IMR-90 (cell line): ENCODE measurements at regions not wholly inside any gene's neighbourhood (a gene's known extent, or its start where the extent isn't known, plus 50 kb on each side); places are given as distances from the start of the nearest gene placed in this dataset.

Source experiments
- ATAC-seq: fragments of 200-7000 bp; cut with Tn5 transposase; 2 replicates; pipeline ENCODE4 v1.9.1; 2020; ENCODE audit warnings: low read depth, mild to moderate bottlenecking, moderate library complexity
- BruUV-seq: library from RNA; stranded (reverse); fragments of 400-500 nt; replicated peaks from 2 replicates; lab custom pipeline; 2021; lab: Mats Ljungman, UMichigan
- CTCF ChIA-PET: fragments of 300-600 bp; formaldehyde crosslinking; extraction: SDS; loops from one replicate; lab custom pipeline; 2021; ENCODE audit warnings: antibody characterized with exemption; lab: Yijun Ruan, JAX
- POLR2A ChIA-PET: fragments of 300-600 bp; sonication (Branson Sonifier 250); formaldehyde crosslinking; loops from one replicate; lab custom pipeline; 2022; ENCODE audit warnings: antibody characterized with exemption; ENCODE audit not compliant: unreplicated experiment; lab: Charles Lee
- DNase-seq: peaks from one replicate; pipeline ENCODE4 v3.0.0; 2013
- H2AFZ ChIP-seq: replicated peaks from 2 replicates; pipeline ENCODE3; 2013; ENCODE audit warnings: low read length, mild to moderate bottlenecking; ENCODE audit not compliant: poor library complexity
- H2AK5ac ChIP-seq: 2 replicates; pipeline ENCODE4 v1.6.1; 2013; ENCODE audit warnings: low read depth, low read length, inconsistent platforms
- H2AK9ac ChIP-seq: replicated peaks from 2 replicates; pipeline ENCODE3; 2013; ENCODE audit warnings: mild to moderate bottlenecking, low read depth, low read length, moderate library complexity; ENCODE audit not compliant: poor library complexity
- H2BK120ac ChIP-seq: 2 replicates; pipeline ENCODE4 v1.6.1; 2013; ENCODE audit warnings: low read depth, low read length, inconsistent platforms
- H2BK15ac ChIP-seq: 3 replicates; pipeline ENCODE4 v1.6.1; 2013; ENCODE audit warnings: low read depth, low read length, inconsistent platforms
- H2BK20ac ChIP-seq: 2 replicates; pipeline ENCODE4 v1.6.1; 2013; ENCODE audit warnings: low read depth, mild to moderate bottlenecking, inconsistent platforms, low read length, moderate library complexity
- H2BK5ac ChIP-seq: 2 replicates; pipeline ENCODE4 v1.6.1; 2013; ENCODE audit warnings: mild to moderate bottlenecking, low read depth, low read length, inconsistent platforms; ENCODE audit not compliant: poor library complexity, severe bottlenecking
- H3K14ac ChIP-seq: replicated peaks from 2 replicates; pipeline ENCODE4 v1.6.1; 2013; ENCODE audit warnings: low read depth, low read length, inconsistent platforms
- H3K18ac ChIP-seq: 2 replicates; pipeline ENCODE4 v1.6.1; 2013; ENCODE audit warnings: low read depth, low read length, control low read depth
- H3K23ac ChIP-seq: 2 replicates; pipeline ENCODE4 v1.6.1; 2013; ENCODE audit warnings: low read depth, low read length, inconsistent platforms
- H3K27ac ChIP-seq: 2 replicates; pipeline ENCODE4 v1.5.1; 2013; ENCODE audit warnings: mild to moderate bottlenecking, control low read depth, low read length; ENCODE audit not compliant: insufficient read depth
- H3K27me3 ChIP-seq: 2 replicates; pipeline ENCODE4 v1.6.1; 2013; ENCODE audit warnings: low read length; ENCODE audit not compliant: control insufficient read depth, insufficient read depth
- H3K36me3 ChIP-seq: 2 replicates; pipeline ENCODE4 v1.6.1; 2013; ENCODE audit warnings: low read length, mixed read lengths; ENCODE audit not compliant: control insufficient read depth, insufficient read depth
- H3K4ac ChIP-seq: 2 replicates; pipeline ENCODE4 v1.6.1; 2013; ENCODE audit warnings: low read depth, low read length, inconsistent platforms
- H3K4me1 ChIP-seq: 2 replicates; pipeline ENCODE4 v1.6.1; 2013; ENCODE audit warnings: low read length, mixed read lengths; ENCODE audit not compliant: control insufficient read depth, insufficient read depth
- H3K4me2 ChIP-seq: 2 replicates; pipeline ENCODE4 v1.6.1; 2013; ENCODE audit warnings: low read depth, mild to moderate bottlenecking, control low read depth, low read length, moderate library complexity
- H3K4me3 ChIP-seq: 2 replicates; pipeline ENCODE4 v1.5.1; 2013; ENCODE audit warnings: low read depth, mild to moderate bottlenecking, control low read depth, low read length, moderate library complexity; ENCODE audit not compliant: insufficient read depth
- H3K56ac ChIP-seq: 2 replicates; pipeline ENCODE4 v1.6.1; 2013; ENCODE audit warnings: low read length, inconsistent platforms; ENCODE audit not compliant: insufficient read depth; ENCODE audit errors: extremely low read depth
- H3K79me1 ChIP-seq, 2 experiments: 2 replicates each; pipeline ENCODE4 v1.6.1; 2013; ENCODE audit warnings: low read length in 2 of 2, inconsistent platforms in 1 of 2, low read depth in 1 of 2
- H3K9ac ChIP-seq: 2 replicates; pipeline ENCODE4 v1.6.1; 2013; ENCODE audit warnings: low read depth, low read length, control low read depth
- H3K9me1 ChIP-seq: 2 replicates; pipeline ENCODE4 v1.6.1; 2013; ENCODE audit warnings: low read length, inconsistent platforms; ENCODE audit not compliant: insufficient read depth
- H3K9me3 ChIP-seq: 2 replicates; pipeline ENCODE4 v1.6.1; 2013; ENCODE audit warnings: low read length; ENCODE audit not compliant: control insufficient read depth, insufficient read depth
- H4K20me1 ChIP-seq: 2 replicates; pipeline ENCODE4 v1.6.1; 2013; ENCODE audit warnings: low read length, inconsistent platforms; ENCODE audit not compliant: insufficient read depth
- H4K5ac ChIP-seq: 2 replicates; pipeline ENCODE4 v1.6.1; 2013; ENCODE audit warnings: mild to moderate bottlenecking, low read depth, low read length, control low read depth
- H4K8ac ChIP-seq, 2 experiments: 2 replicates each; pipeline ENCODE4 v1.6.1; 2013; ENCODE audit warnings: low read depth in 2 of 2, low read length in 2 of 2, control low read depth in 1 of 2, inconsistent platforms in 1 of 2
- H4K91ac ChIP-seq: 2 replicates; pipeline ENCODE4 v1.6.1; 2013; ENCODE audit warnings: low read depth, low read length, inconsistent platforms; ENCODE audit not compliant: insufficient read depth
- FOS ChIP-seq: fragments of 150-350 bp; IDR thresholded peaks from 2 replicates; pipeline ENCODE4 v1.6.1; 2016; ENCODE audit warnings: low read depth, low read length
- MAZ ChIP-seq: IDR thresholded peaks from 2 replicates; pipeline ENCODE4 v1.6.1; 2012; ENCODE audit warnings: low read depth, mild to moderate bottlenecking, low read length, improper control_type of control experiment, moderate library complexity, borderline replicate concordance
- MXI1 ChIP-seq: IDR thresholded peaks from 2 replicates; pipeline ENCODE4 v1.6.1; 2012; ENCODE audit warnings: low read depth, mild to moderate bottlenecking, low read length, moderate library complexity, borderline replicate concordance
- POLR2A ChIP-seq: IDR thresholded peaks from 2 replicates; pipeline ENCODE4 v1.6.1; 2012; ENCODE audit warnings: mild to moderate bottlenecking, low read depth, low read length
- RCOR1 ChIP-seq: IDR thresholded peaks from 2 replicates; pipeline ENCODE4 v1.6.1; 2012; ENCODE audit warnings: mild to moderate bottlenecking, low read length, improper control_type of control experiment; ENCODE audit not compliant: insufficient replicate concordance
- SMC3 ChIP-seq: fragments of 150-350 bp; IDR thresholded peaks from 2 replicates; pipeline ENCODE4 v1.6.1; 2016; ENCODE audit warnings: low read depth, mild to moderate bottlenecking, antibody characterized with exemption, low read length, moderate library complexity
- USF2 ChIP-seq: fragments of 150-350 bp; IDR thresholded peaks from 2 replicates; pipeline ENCODE4 v1.6.1; 2017; ENCODE audit warnings: mild to moderate bottlenecking, antibody characterized with exemption, low read length, low read depth
- WGBS, 2 experiments: methylation state at CpG; one replicate each; pipeline versions ENCODE4 v1.1.5 to v1.1.7; 2013; ENCODE audit warnings: missing lambda C conversion rate in 2 of 2; ENCODE audit not compliant: insufficient read length in 1 of 2; ENCODE audit errors: extremely low coverage in 2 of 2; 5-methylcytosine and 5-hydroxymethylcytosine counted together
- dilution Hi-C: fragments of 300-500 bp; cut with HindIII; formaldehyde crosslinking; loops from one replicate; pipeline ENCODE4 v1.14.3; 2018; ENCODE audit warnings: low sequenced_read_pairs; ENCODE audit not compliant: unreplicated experiment
- in situ Hi-C: fragments of 300-500 bp; cut with MboI; formaldehyde crosslinking; loops from 3 replicates; pipeline ENCODE4 v1.14.3; 2019; ENCODE audit warnings: low sequenced_read_pairs, inconsistent platforms, mixed read lengths
- intact Hi-C: fragments of 100-400 bp; cut with micrococcal nuclease; formaldehyde crosslinking; loops from 2 replicates; pipeline ENCODE4 v1.10.0; 2022

- no peak overlapping the region for H3K4ac ChIP-seq
- H2BK15ac ChIP-seq = no peak overlapping the region
- no peak overlapping the region for H4K91ac ChIP-seq
- dilution Hi-C loops (no loop called here), in situ Hi-C loops (no loop called here), intact Hi-C loops (no loop called here)
- no peaks in the 10 kb centered on the region for H3K4me1 ChIP-seq
- CTCF ChIA-PET = no interaction called here
- no peak overlapping the region for H3K9ac ChIP-seq
- no peak overlapping the region for H2AK9ac ChIP-seq
- POLR2A ChIA-PET = no interaction called here
- H2BK5ac ChIP-seq = no peak overlapping the region
- no peak overlapping the region for H3K23ac ChIP-seq
- no peak for DNase-seq
- H3K27ac ChIP-seq = no peak overlapping the region
- peaks cover 3% of the 10 kb centered on the region; the same call in 1 of the 2 replicates for H3K27me3 ChIP-seq
- H3K36me3 ChIP-seq = no peaks in the 10 kb centered on the region
- no peak overlapping the region for H3K4me2 ChIP-seq
- H2BK20ac ChIP-seq = no peak overlapping the region
- H2AFZ ChIP-seq = no peak overlapping the region
- H4K5ac ChIP-seq = no peak overlapping the region
- H2BK120ac ChIP-seq = no peak overlapping the region
- no peak overlapping the region for H3K56ac ChIP-seq
- no TSS peak for BruUV-seq
- no peak for TF ChIP-seq MAZ
- no peak for TF ChIP-seq SMC3
- no peak for TF ChIP-seq FOS
- no peak for TF ChIP-seq USF2
- no peak for TF ChIP-seq MXI1
- TF ChIP-seq RCOR1 = no peak
- TF ChIP-seq POLR2A = no peak
- H3K79me1 ChIP-seq = no peaks in the 10 kb centered on the region
- no peak for ATAC-seq
- no peaks in the 10 kb centered on the region for H4K20me1 ChIP-seq
- WGBS, 2 experiments = no CpG with 5 or more reads among the region's 1 CpG
- no peak overlapping the region for H3K14ac ChIP-seq
- H3K9me1 ChIP-seq = no peaks in the 10 kb centered on the region
- H3K9me3 ChIP-seq = no peaks in the 10 kb centered on the region
- H4K8ac ChIP-seq = no peak overlapping the region
- H2AK5ac ChIP-seq = no peak overlapping the region
- H3K18ac ChIP-seq = no peak overlapping the region
- no peak overlapping the region for H3K4me3 ChIP-seq
Observed at GRCh38 chr11:87894961-87895360, 280.3 kb downstream of the RAB38 start.
